ENCODE measurements at regions not wholly inside any gene's neighbourhood (a gene's known extent, or its start where the extent isn't known, plus 50 kb on each side); places are given as distances from the start of the nearest gene placed in this dataset.
A peak's percentile ranks its signal among the peaks of the same experiment; 100 is the strongest.

DNA sequence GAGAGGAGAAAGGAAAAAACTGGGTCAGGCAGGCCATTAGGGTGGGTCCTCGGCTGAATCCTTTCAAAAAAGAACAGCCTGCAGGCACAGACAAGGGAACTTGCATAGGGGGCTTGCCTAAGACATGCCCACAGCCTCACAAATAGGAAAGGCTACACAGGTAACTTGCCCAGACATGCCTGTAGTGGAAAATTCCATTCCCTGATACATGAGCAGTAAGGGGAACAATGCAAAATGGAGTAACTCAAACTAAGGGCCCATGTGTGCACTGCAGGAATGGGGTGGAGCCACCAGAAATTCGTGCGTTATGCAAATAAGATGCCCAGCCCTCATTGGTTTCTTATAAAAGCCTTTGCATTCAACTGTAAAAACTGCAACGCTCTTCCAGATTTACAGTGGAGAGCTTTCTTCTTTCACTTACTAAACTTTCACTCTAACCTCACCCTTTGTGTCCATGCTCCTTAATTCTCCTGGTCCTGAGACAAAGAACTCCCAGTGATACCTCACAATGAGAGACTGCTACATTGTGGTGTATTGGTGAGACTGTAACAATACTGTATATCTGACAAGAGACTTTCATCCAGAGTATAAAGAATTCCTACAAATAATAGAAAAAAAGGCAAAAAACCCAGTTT is 59.5 kb upstream of the SLITRK1 start:
- WGBS, 2 donors, result 84 to 90% methylated on average over 4 of the region's 4 CpGs
- H3K36me3 ChIP-seq (ENCODE audit: control insufficient read depth in 4 of 4, insufficient read depth in 4 of 4, low read length in 4 of 4), result no peaks in the 10 kb centered on the region

DNA sequence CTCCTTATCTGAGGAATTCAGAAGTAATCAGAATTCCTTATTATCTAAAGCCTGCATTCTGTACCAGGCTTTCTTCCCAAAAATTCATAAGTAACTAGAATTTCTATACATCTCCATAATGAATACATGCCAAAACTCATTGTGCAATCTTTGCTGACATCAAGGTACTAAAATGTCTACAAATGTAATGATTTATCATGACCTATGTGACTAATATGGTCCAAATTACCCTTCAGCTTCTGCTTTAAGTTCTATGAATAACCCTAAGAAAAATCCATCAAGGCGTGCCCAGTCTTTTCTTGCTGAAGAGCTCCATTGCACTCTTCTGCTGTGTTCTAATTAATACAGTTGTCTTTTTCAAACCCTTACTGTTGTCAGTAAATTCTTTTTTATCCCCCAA is 58.5 kb upstream of the SLITRK1 start:
- no peaks in the 10 kb centered on the region for H3K36me3 ChIP-seq (ENCODE audit: control insufficient read depth in 4 of 4, insufficient read depth in 4 of 4, low read length in 4 of 4)
- DNase-seq (no peak), ATAC-seq (ENCODE audit: insufficient read depth, low FRiP score) (no peak)
- no peaks in the 10 kb centered on the region for H3K9me3 ChIP-seq (ENCODE audit: control insufficient read depth in 4 of 4, insufficient read depth in 3 of 4, low read length in 3 of 4)
- H3K4me3 ChIP-seq, result no peak overlapping the region
- no peaks in the 10 kb centered on the region for H3K27me3 ChIP-seq (ENCODE audit: control insufficient read depth in 3 of 3, insufficient read depth in 3 of 3, low read length in 2 of 3)
- WGBS, 2 donors, result 94 to 97% methylated on average over 1 of the region's 1 CpG
- H3K4me1 ChIP-seq (ENCODE audit: control insufficient read depth in 5 of 5, insufficient read depth in 5 of 5, low read length in 5 of 5), result no peaks in the 10 kb centered on the region
- TF ChIP-seq CTCF (IDR thresholded peaks at IDR 0.05; ENCODE audit: control extremely low read depth, extremely low read depth), result no peak
- no peak overlapping the region for H3K9ac ChIP-seq (ENCODE audit: insufficient read depth in 1 of 2, low read length in 2 of 2)
- no peak overlapping the region for H3K27ac ChIP-seq (ENCODE audit: low read depth in 1 of 2, low read length in 1 of 2)

More for the DNA sequence above, 59.5 kb upstream of the SLITRK1 start:
- no peak for TF ChIP-seq CTCF (IDR thresholded peaks at IDR 0.05; ENCODE audit: control extremely low read depth, extremely low read depth)
- Histone ChIP-seq H3K4me1 (ENCODE audit: control insufficient read depth in 5 of 5, insufficient read depth in 5 of 5, low read length in 5 of 5) (no peaks in the 10 kb centered on the region), H3K4me3 (no peak overlapping the region), H3K9me3 (ENCODE audit: control insufficient read depth in 4 of 4, insufficient read depth in 3 of 4, low read length in 3 of 4) (no peaks in the 10 kb centered on the region), H3K27ac (ENCODE audit: low read depth in 1 of 2, low read length in 1 of 2) (no peak overlapping the region), H3K9ac (ENCODE audit: insufficient read depth in 1 of 2, low read length in 2 of 2) (no peak overlapping the region), H3K27me3 (ENCODE audit: control insufficient read depth in 3 of 3, insufficient read depth in 3 of 3, low read length in 2 of 3) (no peaks in the 10 kb centered on the region)
- no peak for ATAC-seq (ENCODE audit: insufficient read depth, low FRiP score)
- no peak for DNase-seq

DNA sequence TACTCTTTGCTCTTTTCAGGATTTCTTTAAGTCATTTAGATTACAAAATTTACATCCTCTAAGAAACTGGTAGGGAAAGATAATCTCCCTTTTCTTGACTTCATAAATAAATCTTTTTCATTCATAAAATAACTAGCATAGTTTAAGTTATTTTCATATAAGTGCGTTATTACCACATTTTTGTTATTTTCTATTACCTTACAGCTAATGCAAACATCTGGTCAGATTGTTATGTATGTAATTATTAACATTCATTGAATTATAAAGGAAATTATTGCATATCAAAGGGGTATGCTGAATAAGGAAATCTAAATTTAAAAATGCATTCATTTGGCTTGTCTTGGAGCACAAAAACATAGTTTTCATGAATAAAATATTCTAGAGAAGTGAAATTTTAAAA is 55.3 kb upstream of the SLITRK1 start:
- TF ChIP-seq CTCF (IDR thresholded peaks at IDR 0.05; ENCODE audit: control extremely low read depth, extremely low read depth), result no peak
- Histone ChIP-seq H3K9me3 (ENCODE audit: control insufficient read depth in 4 of 4, insufficient read depth in 3 of 4, low read length in 3 of 4) (no peaks in the 10 kb centered on the region), H3K4me3 (no peak overlapping the region), H3K4me1 (ENCODE audit: control insufficient read depth in 5 of 5, insufficient read depth in 5 of 5, low read length in 5 of 5) (no peaks in the 10 kb centered on the region), H3K27ac (ENCODE audit: low read depth in 1 of 2, low read length in 1 of 2) (no peak overlapping the region), H3K9ac (ENCODE audit: insufficient read depth in 1 of 2, low read length in 2 of 2) (no peak overlapping the region), H3K36me3 (ENCODE audit: control insufficient read depth in 4 of 4, insufficient read depth in 4 of 4, low read length in 4 of 4) (no peaks in the 10 kb centered on the region), H3K27me3 (ENCODE audit: control insufficient read depth in 3 of 3, insufficient read depth in 3 of 3, low read length in 2 of 3) (no peaks in the 10 kb centered on the region)
- ATAC-seq (ENCODE audit: insufficient read depth, low FRiP score) (no peak), DNase-seq (no peak)
- WGBS, 2 donors, result 81 to 83% methylated on average over 1 of the region's 1 CpG

GRCh38 chr13:83935566-83935965 is 53.3 kb upstream of the SLITRK1 start:
- Histone ChIP-seq H3K27me3 (ENCODE audit: control insufficient read depth in 3 of 3, insufficient read depth in 3 of 3, low read length in 2 of 3) (no peaks in the 10 kb centered on the region), H3K27ac (ENCODE audit: low read depth in 1 of 2, low read length in 1 of 2) (no peak overlapping the region), H3K4me1 (ENCODE audit: control insufficient read depth in 5 of 5, insufficient read depth in 5 of 5, low read length in 5 of 5) (no peaks in the 10 kb centered on the region), H3K9me3 (ENCODE audit: control insufficient read depth in 4 of 4, insufficient read depth in 3 of 4, low read length in 3 of 4) (no peaks in the 10 kb centered on the region), H3K36me3 (ENCODE audit: control insufficient read depth in 4 of 4, insufficient read depth in 4 of 4, low read length in 4 of 4) (no peaks in the 10 kb centered on the region), H3K4me3 (no peak overlapping the region), H3K9ac (ENCODE audit: insufficient read depth in 1 of 2, low read length in 2 of 2) (no peak overlapping the region)
- WGBS, 2 donors, result 52 to 89% methylated on average over 6 of the region's 6 CpGs
- no peak for TF ChIP-seq CTCF (IDR thresholded peaks at IDR 0.05; ENCODE audit: control extremely low read depth, extremely low read depth)
- ATAC-seq (ENCODE audit: insufficient read depth, low FRiP score) (no peak), DNase-seq (peak in 1 of 3 donors; percentile 15)

Measured in lung (tissue), 11 donors.